ENCODE measurements at regions not wholly inside any gene's neighbourhood (a gene's known extent, or its start where the extent isn't known, plus 50 kb on each side); places are given as distances from the start of the nearest gene placed in this dataset.

- TF ChIP-seq CTCF (IDR thresholded peaks at IDR 0.05) = no peak
- TF ChIP-seq POLR2A (IDR thresholded peaks at IDR 0.05; ENCODE audit: low read depth) = no peak
- no peak for TF ChIP-seq EP300 (IDR thresholded peaks at IDR 0.05)
- TF ChIP-seq POLR2AphosphoS5 (IDR thresholded peaks at IDR 0.05) = no peak
These were observed 101.6 kb downstream of the SLC41A2 start for GRCh38 chr12:104856531-104856930.
